ENCODE measurements at regions not wholly inside any gene's neighbourhood (a gene's known extent, or its start where the extent isn't known, plus 50 kb on each side); places are given as distances from the start of the nearest gene placed in this dataset.

DNA sequence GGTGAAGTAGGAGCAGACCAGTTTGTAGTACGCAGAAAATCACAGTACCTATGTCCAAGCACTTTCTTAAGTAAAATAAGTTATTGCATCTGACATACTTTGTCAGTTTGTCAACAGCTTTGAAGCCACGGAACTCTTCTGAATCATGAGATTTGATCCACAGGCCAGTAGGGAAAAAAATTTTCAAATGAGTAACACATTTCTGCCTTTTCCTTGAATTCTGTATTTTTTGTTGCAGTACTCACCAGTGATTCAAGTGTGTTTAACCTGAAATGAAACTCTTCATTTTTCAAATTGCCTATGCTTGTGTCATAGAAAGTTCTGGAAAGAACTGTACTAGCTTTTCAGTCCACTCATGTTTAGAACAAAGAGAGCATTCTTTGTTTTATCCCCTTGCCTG, 337.7 kb downstream of the GATA3 start:
- Mint-ChIP-seq H3K27me3 (peaks cover 2% of the 10 kb centered on the region), H3K4me3 (no peak overlapping the region), H3K9me3 (peaks cover 7% of the 10 kb centered on the region), H3K4me1 (peaks cover 10% of the 10 kb centered on the region), H3K27ac (no peak overlapping the region), H3K36me3 (no peaks in the 10 kb centered on the region)
- DNase-seq: no peak
- POLR2A ChIA-PET: no interaction called here
- ATAC-seq (ENCODE audit: low read depth): no peak

- POLR2A ChIA-PET: no interaction called here
- DNase-seq (no peak), ATAC-seq (ENCODE audit: low read depth) (no peak)
- peaks cover 10% of the 10 kb centered on the region for H3K4me1 Mint-ChIP-seq
- no peak overlapping the region for H3K4me3 Mint-ChIP-seq
- H3K27ac Mint-ChIP-seq: no peak overlapping the region
- H3K9me3 Mint-ChIP-seq: peaks cover 7% of the 10 kb centered on the region
- peaks cover 2% of the 10 kb centered on the region for H3K27me3 Mint-ChIP-seq
- H3K36me3 Mint-ChIP-seq: no peaks in the 10 kb centered on the region
Measured at GRCh38 chr10:8393531-8393930, 339.0 kb downstream of the GATA3 start.

- POLR2A ChIA-PET: no interaction called here
- H3K4me1 Mint-ChIP-seq: peaks cover 29% of the 10 kb centered on the region
- peaks cover 6% of the 10 kb centered on the region for H3K9me3 Mint-ChIP-seq
- DNase-seq: no peak
- H3K4me3 Mint-ChIP-seq: no peak overlapping the region
- no peak for ATAC-seq (ENCODE audit: low read depth)
- H3K27ac Mint-ChIP-seq: no peak overlapping the region
- H3K36me3 Mint-ChIP-seq: no peaks in the 10 kb centered on the region
- peaks cover 2% of the 10 kb centered on the region for H3K27me3 Mint-ChIP-seq
Measured at GRCh38 chr10:8396675-8397074, 342.2 kb downstream of the GATA3 start.

DNA sequence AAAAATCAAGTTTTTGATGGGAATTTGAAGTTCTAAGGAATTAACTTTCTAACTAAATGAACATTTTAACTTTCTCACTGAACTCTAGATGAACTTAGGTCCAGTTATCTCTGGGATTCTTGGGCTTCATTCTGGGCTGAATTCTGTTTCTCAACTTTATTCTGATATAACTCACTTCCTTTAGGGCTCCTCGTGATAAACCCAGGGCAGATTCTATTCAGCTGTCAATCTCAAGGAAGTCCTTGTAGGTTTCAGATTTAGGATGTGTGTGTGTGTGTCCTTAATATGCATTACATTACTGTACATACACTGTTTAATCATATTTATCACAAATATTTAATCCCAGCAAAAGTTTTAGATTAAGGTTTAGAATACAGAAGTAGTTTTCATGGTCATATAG, 344.3 kb downstream of the GATA3 start:
- POLR2A ChIA-PET: no interaction called here

GRCh38 chr10:8400151-8400550, 345.7 kb downstream of the GATA3 start:
- no peak for ATAC-seq (ENCODE audit: low read depth)
- no peak overlapping the region for H3K27ac Mint-ChIP-seq

More for the DNA sequence above, 344.3 kb downstream of the GATA3 start:
- peaks cover 1% of the 10 kb centered on the region for H3K9me3 Mint-ChIP-seq
- no peaks in the 10 kb centered on the region for H3K36me3 Mint-ChIP-seq
- DNase-seq (no peak), ATAC-seq (ENCODE audit: low read depth) (no peak)
- no peak overlapping the region for H3K4me3 Mint-ChIP-seq
- H3K27ac Mint-ChIP-seq: no peak overlapping the region
- peaks cover 2% of the 10 kb centered on the region for H3K27me3 Mint-ChIP-seq
- peaks cover 49% of the 10 kb centered on the region for H3K4me1 Mint-ChIP-seq

GRCh38 chr10:8400892-8401291, 346.4 kb downstream of the GATA3 start:
- H3K36me3 Mint-ChIP-seq: no peaks in the 10 kb centered on the region
- H3K27ac Mint-ChIP-seq: no peak overlapping the region
- H3K9me3 Mint-ChIP-seq: peaks cover 1% of the 10 kb centered on the region
- ATAC-seq (ENCODE audit: low read depth) (no peak), DNase-seq (no peak)
- no peaks in the 10 kb centered on the region for H3K27me3 Mint-ChIP-seq
- H3K4me3 Mint-ChIP-seq: peak overlapping the region; percentile 82
- H3K4me1 Mint-ChIP-seq: peaks cover 62% of the 10 kb centered on the region
- POLR2A ChIA-PET: interaction anchor here (0.7 to 1.0 kb wide), 2 partner anchors 159 to 267 kb away, joined by 3 read pairs; no protein-coding TSS in a partner anchor

More at GRCh38 chr10:8400151-8400550, 345.7 kb downstream of the GATA3 start:
- no peak for DNase-seq
- Mint-ChIP-seq H3K27me3 (peaks cover 2% of the 10 kb centered on the region), H3K9me3 (peaks cover 1% of the 10 kb centered on the region), H3K4me1 (peaks cover 60% of the 10 kb centered on the region), H3K36me3 (no peaks in the 10 kb centered on the region), H3K4me3 (no peak overlapping the region)
- POLR2A ChIA-PET: interaction anchor here (1.0 kb wide), 1 partner anchor 267 kb away, joined by 3 read pairs; no protein-coding TSS in a partner anchor

- H3K27ac Mint-ChIP-seq: peak overlapping the region; percentile 90
- peak overlapping the region; percentile 82 for H3K4me3 Mint-ChIP-seq
- peaks cover 63% of the 10 kb centered on the region for H3K4me1 Mint-ChIP-seq
- no peak for ATAC-seq (ENCODE audit: low read depth)
- no peaks in the 10 kb centered on the region for H3K27me3 Mint-ChIP-seq
- DNase-seq: no peak
- POLR2A ChIA-PET: interaction anchor here (0.7 to 4.1 kb wide), 4 partner anchors 20 to 345 kb away, joined by 3 to 24 read pairs (median 4); no protein-coding TSS in a partner anchor
- no peaks in the 10 kb centered on the region for H3K9me3 Mint-ChIP-seq
- no peaks in the 10 kb centered on the region for H3K36me3 Mint-ChIP-seq
Measured at GRCh38 chr10:8401531-8401930, 347.0 kb downstream of the GATA3 start.

DNA sequence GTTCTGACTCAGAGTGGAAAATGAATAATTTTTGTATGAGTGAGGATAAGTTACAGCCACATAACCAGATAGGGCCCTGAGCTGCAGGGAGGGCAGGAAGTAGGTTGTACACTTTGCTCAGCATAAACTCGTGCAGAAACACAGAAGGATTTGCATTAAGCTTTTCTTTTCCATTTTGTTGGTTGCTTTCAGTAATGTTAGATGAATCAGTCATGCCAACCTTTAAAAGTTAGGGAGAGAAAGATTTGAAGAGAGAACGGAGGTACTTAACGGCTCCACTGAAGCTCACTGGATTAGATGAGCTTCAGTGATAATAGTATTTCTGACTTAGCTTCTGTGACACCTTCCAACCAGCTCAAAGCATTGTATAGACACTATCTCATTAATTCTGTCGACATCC, 348.1 kb downstream of the GATA3 start:
- POLR2A ChIA-PET: interaction anchor here (0.5 to 4.1 kb wide), 15 partner anchors 10 to 615 kb away, joined by 3 to 26 read pairs (median 3); partner anchors contain the start of genes ATP5F1C and KIN
- Mint-ChIP-seq H3K27ac (peak overlapping the region; percentile 90), H3K36me3 (no peaks in the 10 kb centered on the region), H3K4me3 (peak overlapping the region; percentile 82), H3K27me3 (no peaks in the 10 kb centered on the region), H3K9me3 (no peaks in the 10 kb centered on the region), H3K4me1 (peaks cover 60% of the 10 kb centered on the region)
- no peak for DNase-seq
- peak; percentile 75 for ATAC-seq (ENCODE audit: low read depth)

DNA sequence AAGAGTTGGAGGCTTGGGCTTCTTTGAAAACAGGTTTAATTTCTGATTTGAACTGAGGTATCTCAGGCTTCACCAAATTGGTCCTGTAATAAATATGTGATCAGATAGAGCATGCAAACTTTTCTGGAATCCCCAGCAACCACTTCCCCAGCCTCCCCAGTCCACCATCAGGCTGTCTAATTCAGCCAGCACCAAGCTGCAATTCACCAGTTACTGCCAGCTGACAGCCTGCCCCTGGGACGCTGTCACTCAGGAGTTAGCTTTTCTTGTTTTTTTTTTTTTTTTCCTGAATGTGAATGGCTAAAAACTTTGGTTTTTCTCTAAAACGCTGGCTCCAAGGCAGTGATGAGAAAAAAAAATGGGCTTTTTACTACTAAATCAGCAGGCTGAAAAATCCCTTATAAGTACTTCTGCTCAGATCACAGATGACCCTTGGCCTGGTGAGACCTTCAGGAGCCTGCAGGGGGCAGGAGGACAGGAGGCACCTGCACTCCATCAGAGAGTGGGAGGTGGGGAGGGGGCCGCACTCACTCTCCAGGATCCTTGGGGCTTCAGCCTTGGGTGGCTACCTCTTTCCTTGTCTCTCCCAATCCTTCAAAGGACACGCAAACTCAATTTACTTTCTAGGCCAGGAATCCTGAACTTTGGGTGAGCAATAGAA, 349.4 kb downstream of the GATA3 start:
- Mint-ChIP-seq H3K4me3 (peak overlapping the region; percentile 82), H3K36me3 (no peaks in the 10 kb centered on the region), H3K4me1 (peaks cover 59% of the 10 kb centered on the region), H3K27me3 (no peaks in the 10 kb centered on the region), H3K27ac (peak overlapping the region; percentile 90), H3K9me3 (no peaks in the 10 kb centered on the region)
- DNase-seq (no peak), ATAC-seq (ENCODE audit: low read depth) (no peak)
- POLR2A ChIA-PET: interaction anchor here (0.9 to 4.1 kb wide), 4 partner anchors 72 to 349 kb away, joined by 3 to 26 read pairs (median 15); partner anchors contain the start of gene GATA3

GRCh38 chr10:8404721-8405120, 350.2 kb downstream of the GATA3 start:
- ATAC-seq (ENCODE audit: low read depth): peak; percentile 55
- Mint-ChIP-seq H3K27me3 (no peaks in the 10 kb centered on the region), H3K4me3 (peak overlapping the region; percentile 82), H3K36me3 (no peaks in the 10 kb centered on the region), H3K4me1 (peaks cover 55% of the 10 kb centered on the region), H3K27ac (peak overlapping the region; percentile 90), H3K9me3 (no peaks in the 10 kb centered on the region)
- no peak for DNase-seq
- POLR2A ChIA-PET: interaction anchor here (4.1 kb wide), 1 partner anchor 72 kb away, joined by 24 read pairs; no protein-coding TSS in a partner anchor

GRCh38 chr10:8405596-8405995, 351.1 kb downstream of the GATA3 start:
- Mint-ChIP-seq H3K9me3 (no peaks in the 10 kb centered on the region), H3K27ac (no peak overlapping the region), H3K36me3 (no peaks in the 10 kb centered on the region), H3K4me3 (no peak overlapping the region), H3K4me1 (peaks cover 52% of the 10 kb centered on the region), H3K27me3 (no peaks in the 10 kb centered on the region)
- ATAC-seq (ENCODE audit: low read depth) (no peak), DNase-seq (no peak)
- POLR2A ChIA-PET: interaction anchor here (0.8 to 4.1 kb wide), 2 partner anchors 73 to 351 kb away, joined by 4 to 24 read pairs; partner anchors contain the start of gene GATA3

DNA sequence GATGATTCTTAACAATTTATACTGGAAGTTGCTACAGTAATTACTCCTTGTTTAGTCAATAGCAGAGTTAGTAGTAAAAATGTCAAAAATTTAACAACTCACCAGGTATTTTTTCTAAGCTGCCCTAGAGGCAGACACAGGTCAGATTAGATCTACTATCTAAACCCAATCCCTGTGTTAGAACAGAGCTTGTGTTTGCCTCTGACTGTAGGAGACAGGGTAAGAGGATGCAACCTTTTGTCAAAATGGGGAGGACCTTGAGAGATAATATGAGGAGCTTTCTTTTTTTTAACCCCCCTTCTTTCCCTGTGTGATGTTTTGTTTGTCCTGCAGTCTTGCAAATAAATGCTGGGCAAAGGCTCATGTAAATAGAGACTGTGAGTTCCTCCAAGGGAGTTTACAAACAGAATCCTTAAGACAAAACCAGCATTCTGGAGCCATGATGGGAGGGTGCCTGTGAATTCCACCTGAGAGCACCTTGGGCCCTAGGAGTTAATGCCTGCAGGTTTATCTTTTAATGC, 353.1 kb downstream of the GATA3 start:
- Mint-ChIP-seq H3K4me3 (no peak overlapping the region), H3K4me1 (peaks cover 33% of the 10 kb centered on the region), H3K36me3 (no peaks in the 10 kb centered on the region), H3K27me3 (no peaks in the 10 kb centered on the region), H3K9me3 (no peaks in the 10 kb centered on the region), H3K27ac (no peak overlapping the region)
- POLR2A ChIA-PET: no interaction called here
- no peak for DNase-seq
- no peak for ATAC-seq (ENCODE audit: low read depth)

DNA sequence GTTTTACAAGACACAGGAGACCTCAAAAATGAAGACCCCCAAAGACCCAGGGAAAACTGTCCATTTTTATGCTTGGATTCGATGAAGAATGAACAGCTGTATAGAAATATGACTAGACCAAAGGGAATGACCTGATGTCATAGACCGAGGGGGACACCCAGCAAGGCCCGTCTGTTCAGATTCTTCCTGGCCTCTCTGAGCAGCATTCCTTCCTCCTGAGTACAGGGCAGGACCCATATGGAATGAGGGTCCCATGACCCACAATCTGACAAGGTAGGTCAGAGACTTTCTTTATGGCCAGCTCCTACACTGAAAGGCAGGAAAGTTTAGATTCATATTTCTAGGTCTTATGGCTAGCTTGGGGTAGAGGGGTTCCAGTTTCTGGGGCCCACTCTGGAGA, 356.0 kb downstream of the GATA3 start:
- Mint-ChIP-seq H3K4me1 (peaks cover 6% of the 10 kb centered on the region), H3K27me3 (no peaks in the 10 kb centered on the region), H3K4me3 (no peak overlapping the region), H3K36me3 (peaks cover 3% of the 10 kb centered on the region), H3K27ac (no peak overlapping the region), H3K9me3 (no peaks in the 10 kb centered on the region)
- POLR2A ChIA-PET: no interaction called here
- DNase-seq (no peak), ATAC-seq (ENCODE audit: low read depth) (no peak)

- H3K4me3 Mint-ChIP-seq: no peak overlapping the region
- POLR2A ChIA-PET: interaction anchor here (1.0 kb wide), 1 partner anchor 10 kb away, joined by 3 read pairs; no protein-coding TSS in a partner anchor
- peaks cover 18% of the 10 kb centered on the region for H3K4me1 Mint-ChIP-seq
- ATAC-seq (ENCODE audit: low read depth) (no peak), DNase-seq (no peak)
- peaks cover 3% of the 10 kb centered on the region for H3K36me3 Mint-ChIP-seq
- H3K27me3 Mint-ChIP-seq: no peaks in the 10 kb centered on the region
- H3K9me3 Mint-ChIP-seq: no peaks in the 10 kb centered on the region
- no peak overlapping the region for H3K27ac Mint-ChIP-seq
Measured at GRCh38 chr10:8412541-8412940, 358.1 kb downstream of the GATA3 start.

Data from activated naive CD8-positive, alpha-beta T cell treated with anti-CD3 and anti-CD28 coated beads, Interleukin-2, amount 10 ng/mL, durations not matched to agents 7 days and 5 days (primary cell).